Panc1 (cell line): ENCODE measurements at regions not wholly inside any gene's neighbourhood (a gene's known extent, or its start where the extent isn't known, plus 50 kb on each side); places are given as distances from the start of the nearest gene placed in this dataset.

Experiments
- ATAC-seq: fragments of 200-7000 bp; cut with Tn5 transposase; 2 replicates; pipeline ENCODE4 v1.9.1; 2020; ENCODE audit warnings: mild to moderate bottlenecking, moderate library complexity
- BruUV-seq: library from RNA; stranded (reverse); fragments of 400-500 nt; replicated peaks from 2 replicates; lab custom pipeline; 2021; lab: Mats Ljungman, UMichigan
- CTCF ChIA-PET: fragments of 300-600 bp; sonication (Branson Sonifier 250); formaldehyde crosslinking; loops from one replicate; lab custom pipeline; 2022; ENCODE audit warnings: antibody characterized with exemption; lab: Charles Lee
- POLR2A ChIA-PET: fragments of 300-600 bp; sonication (Branson Sonifier 250); formaldehyde crosslinking; loops from one replicate; lab custom pipeline; 2022; ENCODE audit warnings: antibody characterized with exemption; lab: Charles Lee
- DNase-seq: peaks from one replicate; pipeline ENCODE4 v3.0.0-alpha.2; 2010; ENCODE audit warnings: low read depth, low spot score
- H3K27ac ChIP-seq: 2 replicates; pipeline ENCODE4 v1.5.1; 2011; ENCODE audit warnings: mild to moderate bottlenecking, low read length, inconsistent platforms
- H3K27me3 ChIP-seq: fragments of 200-500 bp; sonication (Bioruptor generic); 2 replicates; pipeline ENCODE4 v1.6.0; 2014; ENCODE audit warnings: low read length, inconsistent platforms; ENCODE audit not compliant: control insufficient read depth, insufficient read depth
- H3K36me3 ChIP-seq: fragments of 200-500 bp; sonication (Bioruptor generic); 2 replicates; pipeline ENCODE4 v1.5.1; 2014; ENCODE audit warnings: inconsistent platforms, mild to moderate bottlenecking, low read length, moderate library complexity; ENCODE audit not compliant: control insufficient read depth, insufficient read depth
- H3K4me1 ChIP-seq: 2 replicates; pipeline ENCODE4 v1.5.1; 2011; ENCODE audit warnings: inconsistent platforms, mild to moderate bottlenecking, low read length, moderate library complexity; ENCODE audit not compliant: control insufficient read depth, insufficient read depth
- H3K4me3 ChIP-seq, 2 experiments: 2 replicates each; pipeline ENCODE4 v1.5.1; 2011 to 2012; ENCODE audit warnings: low read depth in 2 of 2, low read length in 2 of 2, mild to moderate bottlenecking in 2 of 2, inconsistent platforms in 1 of 2, moderate library complexity in 1 of 2
- H3K9me3 ChIP-seq: fragments of 200-500 bp; sonication (Bioruptor generic); 2 replicates; pipeline ENCODE4 v1.5.1; 2014; ENCODE audit warnings: low read depth, mild to moderate bottlenecking, inconsistent platforms, low read length, moderate library complexity; ENCODE audit not compliant: control insufficient read depth, insufficient read depth
- POLR2AphosphoS5 ChIP-seq: IDR thresholded peaks from 2 replicates; pipeline ENCODE4 v1.6.1; 2012; ENCODE audit warnings: mild to moderate bottlenecking, low read depth, low read length, moderate library complexity
- SIN3A ChIP-seq: IDR thresholded peaks from 2 replicates; pipeline ENCODE4 v1.6.1; 2012; ENCODE audit warnings: low read depth, mild to moderate bottlenecking, low read length, moderate library complexity, borderline replicate concordance; ENCODE audit not compliant: insufficient read depth
- TCF7L2 ChIP-seq: IDR thresholded peaks from 2 replicates; pipeline ENCODE4 v1.6.1; 2011; ENCODE audit warnings: mild to moderate bottlenecking, low read depth, low read length, inconsistent platforms
- in situ Hi-C: cut with HindIII; loops from 2 replicates; pipeline ENCODE4 v1.10.0; 2016; ENCODE audit warnings: low sequenced_read_pairs, low pct_unique_long_range_greater_than_20kb
- intact Hi-C: fragments of 100-400 bp; cut with micrococcal nuclease; formaldehyde crosslinking; loops from one replicate; pipeline ENCODE4 v1.10.0; 2022; ENCODE audit not compliant: unreplicated experiment
- TF ChIP-seq, protein P1 (sequence below): fragments of 450-650 bp; IDR thresholded peaks from 2 replicates; pipeline ENCODE4 v1.5.1; 2017; ENCODE audit warnings: mild to moderate bottlenecking
- TF ChIP-seq, protein P2 (sequence below), 2 experiments: IDR thresholded peaks; 2 replicates each; pipeline ENCODE4 v1.6.1; 2011 to 2012; ENCODE audit warnings: low read depth in 2 of 2, control low read depth in 1 of 2, low read length in 1 of 2, mild to moderate bottlenecking in 1 of 2, moderate library complexity in 1 of 2; ENCODE audit not compliant: insufficient read depth in 1 of 2

DNA sequence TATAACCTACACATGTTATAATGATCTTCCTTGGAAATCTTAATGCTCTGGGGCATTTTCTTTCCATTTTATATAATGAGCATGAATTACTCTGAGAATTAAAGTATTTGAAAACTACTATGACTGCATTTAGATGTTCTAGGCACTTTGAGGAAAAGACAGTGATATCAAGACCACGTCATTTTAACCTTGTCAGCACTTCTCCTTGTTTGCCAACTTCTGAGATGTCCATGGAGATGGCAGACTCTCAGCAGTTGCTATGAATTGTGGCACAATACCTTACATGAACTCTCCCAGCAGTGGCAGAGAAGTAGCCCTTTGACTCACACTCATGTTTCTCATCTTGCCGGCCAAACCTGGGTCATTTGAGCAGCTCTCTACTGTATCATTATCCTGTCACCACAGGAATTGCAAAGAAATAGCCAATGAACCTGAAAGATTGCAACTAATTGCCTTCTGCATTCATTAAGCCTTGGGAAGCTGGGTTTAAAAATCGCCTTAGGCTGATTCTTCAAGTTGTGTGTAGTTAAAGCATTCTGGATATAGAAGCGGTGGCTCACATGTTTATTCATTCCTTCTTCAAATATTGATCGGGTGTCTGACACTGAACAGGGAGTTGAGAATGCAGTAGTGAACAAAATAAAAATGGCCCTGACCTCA lies 272.2 kb upstream of the CFAP20DC start:
- in situ Hi-C loops = no loop called here
- TF ChIP-seq POLR2AphosphoS5 (no peak), TCF7L2 (no peak), SIN3A (no peak)
- TF ChIP-seq, protein P1, sequence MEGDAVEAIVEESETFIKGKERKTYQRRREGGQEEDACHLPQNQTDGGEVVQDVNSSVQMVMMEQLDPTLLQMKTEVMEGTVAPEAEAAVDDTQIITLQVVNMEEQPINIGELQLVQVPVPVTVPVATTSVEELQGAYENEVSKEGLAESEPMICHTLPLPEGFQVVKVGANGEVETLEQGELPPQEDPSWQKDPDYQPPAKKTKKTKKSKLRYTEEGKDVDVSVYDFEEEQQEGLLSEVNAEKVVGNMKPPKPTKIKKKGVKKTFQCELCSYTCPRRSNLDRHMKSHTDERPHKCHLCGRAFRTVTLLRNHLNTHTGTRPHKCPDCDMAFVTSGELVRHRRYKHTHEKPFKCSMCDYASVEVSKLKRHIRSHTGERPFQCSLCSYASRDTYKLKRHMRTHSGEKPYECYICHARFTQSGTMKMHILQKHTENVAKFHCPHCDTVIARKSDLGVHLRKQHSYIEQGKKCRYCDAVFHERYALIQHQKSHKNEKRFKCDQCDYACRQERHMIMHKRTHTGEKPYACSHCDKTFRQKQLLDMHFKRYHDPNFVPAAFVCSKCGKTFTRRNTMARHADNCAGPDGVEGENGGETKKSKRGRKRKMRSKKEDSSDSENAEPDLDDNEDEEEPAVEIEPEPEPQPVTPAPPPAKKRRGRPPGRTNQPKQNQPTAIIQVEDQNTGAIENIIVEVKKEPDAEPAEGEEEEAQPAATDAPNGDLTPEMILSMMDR = no peak
- TF ChIP-seq, protein P2, sequence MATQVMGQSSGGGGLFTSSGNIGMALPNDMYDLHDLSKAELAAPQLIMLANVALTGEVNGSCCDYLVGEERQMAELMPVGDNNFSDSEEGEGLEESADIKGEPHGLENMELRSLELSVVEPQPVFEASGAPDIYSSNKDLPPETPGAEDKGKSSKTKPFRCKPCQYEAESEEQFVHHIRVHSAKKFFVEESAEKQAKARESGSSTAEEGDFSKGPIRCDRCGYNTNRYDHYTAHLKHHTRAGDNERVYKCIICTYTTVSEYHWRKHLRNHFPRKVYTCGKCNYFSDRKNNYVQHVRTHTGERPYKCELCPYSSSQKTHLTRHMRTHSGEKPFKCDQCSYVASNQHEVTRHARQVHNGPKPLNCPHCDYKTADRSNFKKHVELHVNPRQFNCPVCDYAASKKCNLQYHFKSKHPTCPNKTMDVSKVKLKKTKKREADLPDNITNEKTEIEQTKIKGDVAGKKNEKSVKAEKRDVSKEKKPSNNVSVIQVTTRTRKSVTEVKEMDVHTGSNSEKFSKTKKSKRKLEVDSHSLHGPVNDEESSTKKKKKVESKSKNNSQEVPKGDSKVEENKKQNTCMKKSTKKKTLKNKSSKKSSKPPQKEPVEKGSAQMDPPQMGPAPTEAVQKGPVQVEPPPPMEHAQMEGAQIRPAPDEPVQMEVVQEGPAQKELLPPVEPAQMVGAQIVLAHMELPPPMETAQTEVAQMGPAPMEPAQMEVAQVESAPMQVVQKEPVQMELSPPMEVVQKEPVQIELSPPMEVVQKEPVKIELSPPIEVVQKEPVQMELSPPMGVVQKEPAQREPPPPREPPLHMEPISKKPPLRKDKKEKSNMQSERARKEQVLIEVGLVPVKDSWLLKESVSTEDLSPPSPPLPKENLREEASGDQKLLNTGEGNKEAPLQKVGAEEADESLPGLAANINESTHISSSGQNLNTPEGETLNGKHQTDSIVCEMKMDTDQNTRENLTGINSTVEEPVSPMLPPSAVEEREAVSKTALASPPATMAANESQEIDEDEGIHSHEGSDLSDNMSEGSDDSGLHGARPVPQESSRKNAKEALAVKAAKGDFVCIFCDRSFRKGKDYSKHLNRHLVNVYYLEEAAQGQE (IDR thresholded peaks at IDR 0.05; ENCODE audit: insufficient read depth in 1 of 2, low read depth in 2 of 2, low read length in 1 of 2) = no peak
- Histone ChIP-seq H3K27ac (no peak overlapping the region), H3K27me3 (no peaks in the 10 kb centered on the region), H3K4me3 (no peak overlapping the region), H3K4me1 (no peaks in the 10 kb centered on the region), H3K36me3 (no peaks in the 10 kb centered on the region), H3K9me3 (no peaks in the 10 kb centered on the region)
- no peak for ATAC-seq
- POLR2A ChIA-PET = no interaction called here
- no TSS peak for BruUV-seq
- CTCF ChIA-PET = no interaction called here
- no peak for DNase-seq
- intact Hi-C loops = no loop called here

DNA sequence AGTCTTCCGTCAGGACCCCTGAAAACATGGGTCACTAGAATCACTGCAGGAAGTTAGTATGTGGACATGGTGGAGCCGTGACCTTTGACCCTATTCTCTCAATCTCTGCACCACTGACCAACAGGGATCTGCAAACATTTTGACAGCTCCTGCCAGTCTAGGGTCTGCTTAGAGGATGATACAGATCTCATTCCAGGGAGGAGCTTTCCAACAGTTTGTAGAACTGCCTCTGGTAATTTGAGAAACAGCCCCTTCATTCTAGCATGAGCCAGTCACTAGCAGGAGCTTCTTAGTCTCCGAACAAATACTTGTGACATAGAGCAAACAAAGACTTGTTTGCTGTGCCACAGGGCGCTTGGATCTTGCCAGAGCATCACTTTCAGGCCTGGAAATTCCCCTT lies 270.3 kb upstream of the CFAP20DC start:
- Histone ChIP-seq H3K36me3 (no peaks in the 10 kb centered on the region), H3K9me3 (no peaks in the 10 kb centered on the region), H3K4me1 (no peaks in the 10 kb centered on the region), H3K4me3 (no peak overlapping the region), H3K27ac (no peak overlapping the region), H3K27me3 (no peaks in the 10 kb centered on the region)
- ChIA-PET CTCF (no interaction called here), POLR2A (no interaction called here)
- in situ Hi-C loops = no loop called here
- TF ChIP-seq, protein P2 (IDR thresholded peaks at IDR 0.05; ENCODE audit: insufficient read depth in 1 of 2, low read depth in 2 of 2, low read length in 1 of 2) = no peak
- intact Hi-C loops = no loop called here
- ATAC-seq = no peak
- no TSS peak for BruUV-seq
- no peak for DNase-seq
